ENCODE measurements at regions not wholly inside any gene's neighbourhood (a gene's known extent, or its start where the extent isn't known, plus 50 kb on each side); places are given as distances from the start of the nearest gene placed in this dataset.
A peak's percentile ranks its signal among the peaks of the same experiment; 100 is the strongest.

DNA sequence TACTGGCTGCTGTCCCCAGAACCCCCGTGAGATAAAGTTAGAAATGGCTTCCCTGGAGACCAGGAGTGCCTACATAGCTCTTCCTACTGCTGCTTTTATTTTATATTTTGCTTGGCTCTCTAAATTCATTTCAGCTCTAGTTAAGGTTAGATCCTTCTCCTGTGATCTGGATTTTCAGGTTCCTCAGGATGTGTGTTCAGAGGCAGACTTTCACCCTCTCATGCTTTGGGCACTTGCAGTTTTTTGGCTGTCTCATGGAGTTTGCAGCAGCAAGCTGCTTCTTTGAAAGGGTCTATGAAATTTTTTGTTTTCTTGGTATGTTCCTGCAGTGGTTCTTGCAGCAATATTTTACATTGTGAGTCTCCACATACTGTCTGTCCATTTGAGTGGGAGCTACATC, 93.3 kb downstream of the ATP23 start:
- Histone ChIP-seq H3K9me3 (peaks cover 0 to 68% (median 19%) of the 10 kb centered on the region in 12 donors), H3K4me3 (no peak overlapping the region), H3K27me3 (no peaks in the 10 kb centered on the region), H3K27ac (peak overlapping the region in 1 of 12 donors; percentile 4), H3K4me1 (peaks cover 0 to 7% (median 0%) of the 10 kb centered on the region in 12 donors), H3K36me3 (no peaks in the 10 kb centered on the region)
- no peak for ATAC-seq
- whole genome bisulfite sequencing, 4 donors, result 0 to 38% (median 6%) methylated on average over 1 of the region's 1 CpG
- no peak for DNase-seq
- intact Hi-C loops (cut with DNase I), result no loop called here
- TF ChIP-seq POLR2A (IDR thresholded peaks at IDR 0.05) (no peak), CTCF (IDR thresholded peaks at IDR 0.05) (no peak)

DNA sequence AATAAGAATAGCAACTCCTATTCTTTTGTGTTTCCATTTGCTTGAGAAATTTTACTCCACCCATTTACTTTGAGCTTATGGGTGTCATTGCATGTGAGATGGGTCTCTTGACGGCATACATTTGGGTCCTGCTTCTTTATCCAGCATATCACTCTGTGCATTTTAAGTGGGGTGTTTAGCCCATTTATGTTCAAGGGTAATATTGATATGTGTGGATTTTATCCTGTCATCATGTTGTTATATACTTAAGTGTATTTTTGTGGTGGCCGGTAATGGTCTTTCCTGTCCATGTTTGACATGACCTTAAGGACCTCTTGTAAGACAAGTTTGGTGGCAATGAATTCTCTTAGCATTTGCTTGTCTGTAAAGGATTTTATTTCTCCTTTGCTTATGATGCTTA, 100.1 kb downstream of the ATP23 start:
- no peak overlapping the region for H3K27ac ChIP-seq
- no peaks in the 10 kb centered on the region for H3K36me3 ChIP-seq
- no peak overlapping the region for H3K4me3 ChIP-seq
- intact Hi-C loops (cut with DNase I), result no loop called here
- ATAC-seq (no peak), DNase-seq (no peak)
- TF ChIP-seq CTCF (IDR thresholded peaks at IDR 0.05) (no peak), POLR2A (IDR thresholded peaks at IDR 0.05) (no peak)
- no peaks in the 10 kb centered on the region for H3K27me3 ChIP-seq
- no peaks in the 10 kb centered on the region for H3K4me1 ChIP-seq
- peaks cover 0 to 57% (median 19%) of the 10 kb centered on the region in 12 donors for H3K9me3 ChIP-seq
- 86 to 94% (median 94%) methylated on average over 2 of the region's 2 CpGs for WGBS, 4 donors

DNA sequence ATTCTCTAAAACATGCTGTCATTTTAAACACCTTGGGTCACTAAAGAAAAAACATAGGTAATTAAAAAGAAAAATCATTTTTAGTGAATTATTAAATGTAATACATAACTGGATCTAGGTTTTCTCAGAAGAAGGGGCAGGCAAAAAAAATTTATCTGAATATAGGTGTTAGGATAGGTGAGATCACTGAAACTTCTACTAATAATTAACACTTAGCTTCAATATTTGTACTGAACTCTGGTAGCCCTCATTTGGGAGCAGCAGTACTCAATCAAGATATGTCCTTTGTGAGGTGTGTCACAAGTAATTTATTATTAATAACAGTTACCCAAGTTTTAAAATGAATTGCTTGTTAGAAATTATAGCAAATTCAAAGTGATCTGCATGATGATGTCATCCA, 103.6 kb downstream of the ATP23 start:
- intact Hi-C loops (cut with DNase I), result no loop called here
- Histone ChIP-seq H3K4me1 (no peaks in the 10 kb centered on the region), H3K36me3 (no peaks in the 10 kb centered on the region), H3K27me3 (no peaks in the 10 kb centered on the region), H3K27ac (no peak overlapping the region), H3K9me3 (peaks cover 0 to 36% (median 9%) of the 10 kb centered on the region in 12 donors), H3K4me3 (no peak overlapping the region)
- DNase-seq, result no peak
- TF ChIP-seq POLR2A (IDR thresholded peaks at IDR 0.05) (no peak), CTCF (IDR thresholded peaks at IDR 0.05) (no peak)
- ATAC-seq, result no peak

- DNase-seq (no peak), ATAC-seq (no peak)
- Histone ChIP-seq H3K27ac (no peak overlapping the region), H3K9me3 (peaks cover 0 to 36% (median 11%) of the 10 kb centered on the region in 12 donors), H3K27me3 (no peaks in the 10 kb centered on the region), H3K4me1 (no peaks in the 10 kb centered on the region), H3K4me3 (no peak overlapping the region), H3K36me3 (no peaks in the 10 kb centered on the region)
- WGBS, 4 donors, result 63 to 80% (median 75%) methylated on average over 1 of the region's 1 CpG
- intact Hi-C loops (cut with DNase I), result no loop called here
- TF ChIP-seq POLR2A (IDR thresholded peaks at IDR 0.05) (no peak), CTCF (IDR thresholded peaks at IDR 0.05) (no peak)
These were observed 104.9 kb downstream of the ATP23 start for GRCh38 chr12:58046271-58046670.
